OCI-LY1 (cell line): ENCODE measurements at regions not wholly inside any gene's neighbourhood (a gene's known extent, or its start where the extent isn't known, plus 50 kb on each side); places are given as distances from the start of the nearest gene placed in this dataset.

ENCODE experiments used
- CTCF ChIP-seq: fragments of 200-600 bp; sonication (generic), shearing (Covaris generic); IDR thresholded peaks from 2 replicates; pipeline ENCODE4 v1.5.1; 2017; ENCODE audit warnings: mild to moderate bottlenecking, antibody characterized with exemption, low read length, moderate library complexity, mixed read lengths
- EZH2 ChIP-seq: fragments of 200-600 bp; sonication (generic), shearing (Covaris generic); IDR thresholded peaks from 2 replicates; pipeline ENCODE4 v1.8.0; 2017; ENCODE audit warnings: borderline replicate concordance, mixed run types, mild to moderate bottlenecking, antibody characterized with exemption, low read length, moderate library complexity, mixed read lengths

DNA sequence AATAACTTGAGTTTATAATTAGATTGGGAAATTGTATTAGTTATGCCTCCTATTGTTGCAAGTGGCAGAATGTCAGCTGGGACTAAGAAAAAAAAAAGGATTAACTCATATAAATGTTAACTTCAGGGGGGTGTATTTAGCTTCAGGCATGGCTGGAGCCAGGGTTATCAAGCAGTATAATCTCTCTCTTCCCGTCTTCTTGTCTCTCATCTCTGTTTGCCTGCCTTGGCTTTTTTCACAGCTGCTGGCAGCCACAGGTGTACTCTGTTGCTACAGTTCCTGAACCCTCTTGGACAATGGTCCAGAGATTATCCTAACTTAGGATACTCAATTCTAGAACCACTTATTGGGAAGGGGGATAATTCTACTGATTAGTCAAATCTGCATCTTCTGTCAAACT lies 370.7 kb upstream of the MEX3C start:
- TF ChIP-seq CTCF (no peak), EZH2 (no peak)
